Activated CD8-positive, alpha-beta T cell treated with anti-CD3 and anti-CD28 coated beads for 36 hours (primary cell): ENCODE measurements at regions not wholly inside any gene's neighbourhood (a gene's known extent, or its start where the extent isn't known, plus 50 kb on each side); places are given as distances from the start of the nearest gene placed in this dataset.

ENCODE experiments used
- ATAC-seq: fragments of 200-7000 bp; cut with Tn5 transposase; one replicate; pipeline ENCODE4 v1.10.0; 2021; ENCODE audit warnings: mild to moderate bottlenecking, moderate library complexity
- CTCF ChIA-PET: fragments of 350-600 bp; sonication (Branson Sonifier 250); formaldehyde crosslinking; loops from one replicate; lab custom pipeline; 2021; ENCODE audit warnings: antibody characterized with exemption; lab: Charles Lee
- POLR2A ChIA-PET: fragments of 350-600 bp; sonication (Branson Sonifier 250); formaldehyde crosslinking; loops from one replicate; lab custom pipeline; 2021; ENCODE audit warnings: antibody characterized with exemption; lab: Charles Lee
- DNase-seq: peaks from one replicate; pipeline ENCODE4 v3.0.0-alpha.2; 2020
- H3K27ac Mint-ChIP-seq: one replicate; pipeline ENCODE4 v1.8.0; 2021; ENCODE audit warnings: mild to moderate bottlenecking, mixed read lengths
- H3K27me3 Mint-ChIP-seq: one replicate; pipeline ENCODE4 v1.8.0; 2021; ENCODE audit warnings: mixed read lengths
- H3K36me3 Mint-ChIP-seq: one replicate; pipeline ENCODE4 v1.8.0; 2021; ENCODE audit warnings: low read depth, mixed read lengths
- H3K4me1 Mint-ChIP-seq: one replicate; pipeline ENCODE4 v1.8.0; 2021; ENCODE audit warnings: low read depth, mixed read lengths
- H3K4me3 Mint-ChIP-seq: one replicate; pipeline ENCODE4 v1.8.0; 2021; ENCODE audit warnings: mild to moderate bottlenecking, moderate library complexity, mixed read lengths
- H3K9me3 Mint-ChIP-seq: one replicate; pipeline ENCODE4 v1.8.0; 2021; ENCODE audit warnings: mixed read lengths
- intact Hi-C: fragments of 100-400 bp; cut with micrococcal nuclease; formaldehyde crosslinking; loops from one replicate; pipeline ENCODE4 v1.10.0; 2022
- TF ChIP-seq, protein P1 (sequence below): fragments of 200-600 bp; IDR thresholded peaks from one replicate; pipeline ENCODE4 v1.8.0; 2022; ENCODE audit warnings: antibody characterized with exemption, mild to moderate bottlenecking

DNA sequence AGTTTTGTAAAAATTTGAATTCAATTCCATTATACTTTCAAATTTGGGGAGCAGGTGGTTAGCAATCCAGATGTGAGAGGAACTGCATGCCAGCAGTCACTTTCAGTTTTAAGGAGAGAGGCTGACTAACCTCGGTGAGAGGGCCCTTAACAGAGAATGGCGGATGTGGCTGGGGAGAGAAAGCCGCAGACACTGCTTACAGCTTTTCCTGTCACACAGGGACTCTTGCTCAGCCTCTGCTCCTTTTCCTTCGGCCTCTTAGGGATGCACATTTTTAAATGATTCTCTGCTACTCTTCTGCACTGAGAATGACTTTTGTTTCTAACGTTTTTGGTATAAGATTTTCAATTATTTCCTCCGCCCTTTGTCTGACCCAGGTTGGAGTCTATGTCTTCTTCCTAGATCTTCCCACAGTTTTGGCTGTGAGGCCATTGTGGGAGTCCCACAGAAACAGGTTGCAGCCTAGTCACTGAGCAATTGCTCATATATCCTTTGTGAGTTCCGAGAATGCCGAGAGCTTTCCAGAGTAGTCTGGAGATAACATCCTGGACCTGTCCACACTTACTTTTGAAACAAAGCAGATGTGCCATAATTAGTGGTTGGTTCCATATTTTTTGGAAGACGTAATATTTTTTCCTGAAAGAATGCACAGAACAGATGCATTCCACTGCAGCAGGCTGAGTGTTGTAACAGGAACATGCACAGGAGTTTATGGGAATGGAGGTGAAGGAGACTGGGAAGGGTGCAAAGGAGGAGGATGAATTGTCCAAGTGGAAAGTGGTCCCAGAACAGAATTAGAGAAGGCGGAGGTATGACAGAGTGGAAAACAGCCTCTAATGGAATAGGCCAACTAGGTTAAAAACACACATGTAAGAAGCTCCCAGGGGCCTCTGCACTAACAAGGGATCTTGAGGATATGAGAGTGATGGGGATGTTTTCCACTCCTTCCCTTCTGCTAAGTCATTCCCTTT is 168.0 kb upstream of the ZNF32 start:
- intact Hi-C loops = loop anchor here (5.0 kb wide), 1 partner anchor 34 kb away; no protein-coding TSS in a partner anchor
- Mint-ChIP-seq H3K4me3 (peak overlapping the region; percentile 27), H3K9me3 (no peaks in the 10 kb centered on the region), H3K27me3 (no peaks in the 10 kb centered on the region), H3K4me1 (peaks cover 39% of the 10 kb centered on the region), H3K27ac (peak overlapping the region; percentile 68), H3K36me3 (no peaks in the 10 kb centered on the region)
- TF ChIP-seq, protein P1, sequence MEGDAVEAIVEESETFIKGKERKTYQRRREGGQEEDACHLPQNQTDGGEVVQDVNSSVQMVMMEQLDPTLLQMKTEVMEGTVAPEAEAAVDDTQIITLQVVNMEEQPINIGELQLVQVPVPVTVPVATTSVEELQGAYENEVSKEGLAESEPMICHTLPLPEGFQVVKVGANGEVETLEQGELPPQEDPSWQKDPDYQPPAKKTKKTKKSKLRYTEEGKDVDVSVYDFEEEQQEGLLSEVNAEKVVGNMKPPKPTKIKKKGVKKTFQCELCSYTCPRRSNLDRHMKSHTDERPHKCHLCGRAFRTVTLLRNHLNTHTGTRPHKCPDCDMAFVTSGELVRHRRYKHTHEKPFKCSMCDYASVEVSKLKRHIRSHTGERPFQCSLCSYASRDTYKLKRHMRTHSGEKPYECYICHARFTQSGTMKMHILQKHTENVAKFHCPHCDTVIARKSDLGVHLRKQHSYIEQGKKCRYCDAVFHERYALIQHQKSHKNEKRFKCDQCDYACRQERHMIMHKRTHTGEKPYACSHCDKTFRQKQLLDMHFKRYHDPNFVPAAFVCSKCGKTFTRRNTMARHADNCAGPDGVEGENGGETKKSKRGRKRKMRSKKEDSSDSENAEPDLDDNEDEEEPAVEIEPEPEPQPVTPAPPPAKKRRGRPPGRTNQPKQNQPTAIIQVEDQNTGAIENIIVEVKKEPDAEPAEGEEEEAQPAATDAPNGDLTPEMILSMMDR = no peak
- DNase-seq (peak; percentile 93), ATAC-seq (peak; percentile 95)
- ChIA-PET CTCF (interaction anchor here (0.7 kb wide), 1 partner anchor 127 kb away, joined by 4 read pairs; no protein-coding TSS in a partner anchor), POLR2A (interaction anchor here (1.3 kb wide), 1 partner anchor 14 kb away, joined by 3 read pairs; no protein-coding TSS in a partner anchor)

DNA sequence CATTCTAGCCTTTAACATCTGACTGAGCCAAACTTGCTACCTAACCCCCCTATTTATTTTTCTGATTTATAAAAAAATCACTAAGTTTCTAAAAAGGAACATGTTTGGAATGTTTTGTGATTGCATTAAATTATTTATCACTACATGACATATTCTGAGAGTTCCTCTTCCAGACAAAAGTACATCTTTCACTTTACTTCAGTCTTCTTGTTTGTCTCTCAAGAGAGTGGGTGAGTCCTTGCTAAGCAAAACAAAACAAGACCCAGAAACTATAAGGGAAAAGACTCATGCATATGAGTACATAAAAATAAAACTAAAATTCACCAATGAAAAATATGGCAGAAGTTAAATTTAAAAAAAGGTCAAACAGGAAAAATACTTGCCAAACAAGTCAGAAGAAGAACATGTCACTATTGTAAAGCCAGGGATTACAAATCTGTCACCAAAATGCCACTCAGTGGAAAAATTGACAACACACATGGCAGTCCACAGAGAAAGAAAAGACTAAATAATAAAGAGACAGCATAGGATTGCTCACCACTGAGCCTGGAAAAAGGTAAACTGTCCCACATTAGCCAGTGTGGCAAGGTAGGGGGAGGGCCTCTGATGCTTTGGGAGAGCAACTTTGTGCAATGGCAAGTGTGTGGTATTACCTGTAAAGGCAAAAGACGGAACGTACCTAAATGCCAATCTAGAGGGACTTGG is 166.7 kb upstream of the ZNF32 start:
- DNase-seq (peak; percentile 18), ATAC-seq (peak; percentile 34)
- peak overlapping the region; percentile 68 for H3K27ac Mint-ChIP-seq
- H3K27me3 Mint-ChIP-seq = no peaks in the 10 kb centered on the region
- H3K9me3 Mint-ChIP-seq = no peaks in the 10 kb centered on the region
- H3K4me1 Mint-ChIP-seq = peaks cover 45% of the 10 kb centered on the region
- H3K4me3 Mint-ChIP-seq = no peak overlapping the region
- no peaks in the 10 kb centered on the region for H3K36me3 Mint-ChIP-seq
- ChIA-PET POLR2A (no interaction called here), CTCF (no interaction called here)
- TF ChIP-seq, protein P1 = no peak
- intact Hi-C loops = loop anchor here (5.0 kb wide), 1 partner anchor 33 kb away; no protein-coding TSS in a partner anchor

DNA sequence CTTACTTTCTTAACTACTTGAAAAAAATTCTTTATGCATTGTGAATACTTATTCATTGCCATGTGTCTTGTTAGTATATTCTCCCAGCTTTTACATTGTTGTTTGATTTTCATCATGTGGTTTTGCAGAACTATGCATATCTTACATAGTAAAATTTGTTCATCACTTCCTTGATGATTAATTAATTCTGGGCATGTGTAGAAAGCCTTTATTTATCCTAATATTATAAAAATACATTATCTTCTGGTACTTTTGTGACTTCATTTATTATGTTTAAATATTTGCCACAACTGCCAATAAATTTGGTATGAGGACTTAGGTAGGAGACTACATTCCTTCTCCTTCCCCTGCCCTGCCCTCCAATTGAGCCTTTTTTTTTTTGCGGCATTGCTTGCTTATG is 166.0 kb upstream of the ZNF32 start:
- intact Hi-C loops = loop anchor here (5.0 kb wide), 1 partner anchor 32 kb away; no protein-coding TSS in a partner anchor
- H3K4me1 Mint-ChIP-seq = peaks cover 48% of the 10 kb centered on the region
- POLR2A ChIA-PET = no interaction called here

DNA sequence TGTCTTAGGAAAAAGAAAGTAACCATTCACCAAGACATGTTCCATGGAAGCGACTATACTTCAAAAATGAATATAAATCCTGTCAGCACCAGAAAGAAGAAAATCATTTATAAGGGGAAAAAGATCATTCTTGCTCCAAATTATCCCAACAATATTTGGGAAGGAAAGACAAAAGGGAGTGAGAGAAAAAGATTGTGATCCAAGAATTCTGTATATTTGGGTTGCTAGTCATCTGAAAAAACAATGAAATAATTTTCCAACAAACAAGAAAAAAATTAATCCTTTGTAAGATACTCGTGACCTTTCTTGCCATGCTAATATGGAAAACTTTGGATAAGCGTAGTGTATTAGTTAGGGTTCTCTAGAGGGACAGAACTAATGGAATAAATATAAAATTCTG is 163.2 kb upstream of the ZNF32 start:
- POLR2A ChIA-PET = no interaction called here
- Mint-ChIP-seq H3K4me3 (no peak overlapping the region), H3K4me1 (peaks cover 55% of the 10 kb centered on the region), H3K9me3 (no peaks in the 10 kb centered on the region), H3K36me3 (no peaks in the 10 kb centered on the region), H3K27me3 (no peaks in the 10 kb centered on the region), H3K27ac (no peak overlapping the region)
- no peak for ATAC-seq
- DNase-seq = no peak
- CTCF ChIA-PET = no interaction called here
- TF ChIP-seq, protein P1 = no peak
- intact Hi-C loops = no loop called here

More for the DNA sequence above, 166.0 kb upstream of the ZNF32 start:
- CTCF ChIA-PET = no interaction called here
- Mint-ChIP-seq H3K4me3 (no peak overlapping the region), H3K27me3 (no peaks in the 10 kb centered on the region), H3K36me3 (no peaks in the 10 kb centered on the region), H3K9me3 (no peaks in the 10 kb centered on the region), H3K27ac (no peak overlapping the region)
- TF ChIP-seq, protein P1 = no peak
- DNase-seq (no peak), ATAC-seq (no peak)
